GM23338 (cell line): ENCODE measurements at regions not wholly inside any gene's neighbourhood (a gene's known extent, or its start where the extent isn't known, plus 50 kb on each side); places are given as distances from the start of the nearest gene placed in this dataset.

ENCODE experiments used
- ATAC-seq: fragments of 200-7000 bp; cut with Tn5 transposase; 3 replicates; pipeline ENCODE4 v1.9.1; 2020
- DNase-seq: peaks from one replicate; pipeline ENCODE4 v3.0.0-alpha.2; 2015; ENCODE audit warnings: low spot score
- H2AFZ ChIP-seq: fragments of 200-600 bp; sonication (generic); 2 replicates; pipeline ENCODE4 v1.8.0; 2016; ENCODE audit warnings: antibody characterized with exemption, mild to moderate bottlenecking, moderate library complexity
- H3F3A ChIP-seq: fragments of 200-600 bp; sonication (generic); replicated peaks from 2 replicates; pipeline ENCODE4 v1.8.0; 2017; ENCODE audit warnings: antibody characterized with exemption, mixed run types, low read depth
- H3K27ac ChIP-seq: fragments of 200-600 bp; sonication (generic); 2 replicates; pipeline ENCODE4 v1.6.1; 2016; ENCODE audit warnings: low read depth
- H3K27me3 ChIP-seq: fragments of 200-600 bp; sonication (generic); 2 replicates; pipeline ENCODE4 v1.8.0; 2016; ENCODE audit warnings: mild to moderate bottlenecking, mixed run types, moderate library complexity; ENCODE audit not compliant: insufficient read depth
- H3K36me3 ChIP-seq: fragments of 200-600 bp; sonication (generic); 2 replicates; pipeline ENCODE4 v1.8.0; 2016; ENCODE audit warnings: mild to moderate bottlenecking; ENCODE audit not compliant: insufficient read depth
- H3K4me1 ChIP-seq: fragments of 200-600 bp; sonication (generic); 2 replicates; pipeline ENCODE4 v1.8.0; 2016; ENCODE audit warnings: mild to moderate bottlenecking, moderate library complexity; ENCODE audit not compliant: insufficient read depth
- H3K4me2 ChIP-seq: fragments of 200-600 bp; sonication (generic); 2 replicates; pipeline ENCODE4 v1.7.1; 2017; ENCODE audit warnings: mixed run types
- H3K4me3 ChIP-seq: fragments of 200-600 bp; sonication (generic); 2 replicates; pipeline ENCODE4 v1.6.1; 2016; ENCODE audit warnings: mixed run types
- H3K79me2 ChIP-seq: fragments of 200-600 bp; sonication (generic); replicated peaks from 2 replicates; pipeline ENCODE4 v1.8.0; 2017; ENCODE audit warnings: mild to moderate bottlenecking; ENCODE audit not compliant: insufficient read depth
- H3K9me2 ChIP-seq: fragments of 200-600 bp; sonication (generic); 2 replicates; pipeline ENCODE4 v1.8.0; 2017; ENCODE audit not compliant: insufficient read depth
- H4K20me1 ChIP-seq: fragments of 200-600 bp; sonication (generic); replicated peaks from 2 replicates; pipeline ENCODE4 v1.8.0; 2017; ENCODE audit warnings: mild to moderate bottlenecking; ENCODE audit not compliant: insufficient read depth
- H3K27ac Mint-ChIP-seq: 2 replicates; pipeline ENCODE4 v1.8.0; 2020; ENCODE audit warnings: inconsistent platforms, mild to moderate bottlenecking, moderate library complexity, mixed read lengths
- H3K27me3 Mint-ChIP-seq: 3 replicates; pipeline ENCODE4 v1.8.0; 2022; ENCODE audit warnings: low read depth, mild to moderate bottlenecking, moderate library complexity, mixed read lengths, inconsistent platforms; ENCODE audit not compliant: insufficient read depth, poor library complexity
- H3K36me3 Mint-ChIP-seq: 3 replicates; pipeline ENCODE4 v1.8.0; 2021; ENCODE audit warnings: low read depth, mild to moderate bottlenecking, inconsistent platforms, moderate library complexity, mixed read lengths
- H3K4me1 Mint-ChIP-seq: 3 replicates; pipeline ENCODE4 v1.8.0; 2020; ENCODE audit warnings: mild to moderate bottlenecking, inconsistent platforms, mixed read lengths
- H3K4me3 Mint-ChIP-seq: 3 replicates; pipeline ENCODE4 v1.8.0; 2021; ENCODE audit warnings: moderate library complexity, mild to moderate bottlenecking, inconsistent platforms, mixed read lengths
- H3K9me3 Mint-ChIP-seq: 3 replicates; pipeline ENCODE4 v1.8.0; 2020; ENCODE audit warnings: moderate library complexity, mild to moderate bottlenecking, inconsistent platforms, mixed read lengths
- CREB1 ChIP-seq: fragments of 250-450 bp; sonication (Bioruptor Pico); IDR thresholded peaks from 2 replicates; pipeline ENCODE4 v1.5.0; 2020; ENCODE audit warnings: low read depth, mild to moderate bottlenecking, moderate library complexity
- EZH2phosphoT487 ChIP-seq: fragments of 200-600 bp; sonication (generic); IDR thresholded peaks from one replicate; pipeline ENCODE4 v1.8.1; 2018; ENCODE audit warnings: antibody characterized with exemption; ENCODE audit not compliant: unreplicated experiment
- NANOG ChIP-seq: IDR thresholded peaks from 2 replicates; pipeline ENCODE4 v1.6.1; 2016; ENCODE audit warnings: antibody characterized with exemption, borderline replicate concordance
- POLR2AphosphoS5 ChIP-seq: IDR thresholded peaks from 2 replicates; pipeline ENCODE4 v1.6.1; 2016; ENCODE audit warnings: antibody characterized with exemption, low read depth
- STAT1 ChIP-seq: IDR thresholded peaks from one replicate; pipeline ENCODE4 v1.6.1; 2016; ENCODE audit warnings: antibody characterized with exemption; ENCODE audit not compliant: unreplicated experiment
- ZNF114 ChIP-seq: fragments of 250-450 bp; sonication (Bioruptor Pico); IDR thresholded peaks from 2 replicates; pipeline ENCODE4 v1.5.0; 2020; ENCODE audit warnings: mild to moderate bottlenecking, moderate library complexity
- ZNF331 ChIP-seq: fragments of 250-450 bp; sonication (Bioruptor Pico); IDR thresholded peaks from 2 replicates; pipeline ENCODE4 v1.5.0; 2020; ENCODE audit warnings: low read depth, mild to moderate bottlenecking, moderate library complexity
- TF ChIP-seq, protein P1 (sequence below): IDR thresholded peaks from 2 replicates; pipeline ENCODE4 v1.6.1; 2016; ENCODE audit warnings: antibody characterized with exemption
- TF ChIP-seq, protein P2 (sequence below): IDR thresholded peaks from one replicate; pipeline ENCODE4 v1.6.1; 2018; ENCODE audit warnings: antibody characterized with exemption; ENCODE audit not compliant: unreplicated experiment
- TF ChIP-seq, protein P3 (sequence below), 2 experiments: fragments of 200-600 bp in 1 of 2; sonication (generic) in 1 of 2; conservative IDR thresholded peaks; 2 replicates each; pipeline versions ENCODE4 v1.5.1 to v1.6.1; 2016 to 2017; ENCODE audit warnings: antibody characterized with exemption in 2 of 2, low read depth in 2 of 2, mild to moderate bottlenecking in 2 of 2, moderate library complexity in 1 of 2

DNA sequence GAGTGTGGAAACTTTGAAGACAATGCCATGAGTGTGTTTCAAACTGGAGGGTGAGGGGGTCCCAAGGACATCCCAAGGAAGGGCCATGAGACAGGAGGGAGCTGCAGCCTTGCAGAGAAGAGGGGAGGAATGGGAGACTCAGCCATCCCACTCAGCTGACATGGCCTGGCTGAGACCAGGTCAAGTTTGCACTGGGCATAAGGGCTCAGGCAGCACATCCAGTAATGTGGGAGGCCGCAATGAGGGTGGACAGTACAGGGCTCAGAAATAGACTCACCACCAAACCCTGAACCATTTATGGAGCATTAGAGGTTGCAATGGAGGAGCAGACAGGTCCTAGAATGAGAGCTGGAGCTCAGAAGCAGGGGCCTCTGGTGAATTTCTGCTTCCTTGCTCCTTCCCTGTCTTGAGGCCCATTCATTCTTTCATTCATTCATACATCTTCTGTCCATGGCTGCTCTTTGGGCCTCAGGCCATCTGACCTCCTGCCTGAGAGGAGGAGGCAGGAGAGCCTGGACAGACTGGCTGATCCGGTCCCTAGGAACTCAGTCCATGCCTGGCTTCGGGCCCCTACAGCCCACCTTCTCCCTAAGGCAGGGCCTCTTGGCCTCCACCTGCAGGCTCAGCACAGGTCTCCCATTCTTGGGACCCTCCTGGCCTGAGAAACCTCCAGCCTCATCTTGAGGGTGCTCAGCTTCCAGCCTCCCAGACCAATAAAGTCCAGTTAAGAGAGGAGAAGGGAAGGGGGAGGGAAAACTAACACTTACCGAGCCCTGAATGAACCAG, 70.5 kb upstream of the CDH5 start:
- no peak overlapping the region for H3K27ac Mint-ChIP-seq
- no peaks in the 10 kb centered on the region for H3K79me2 ChIP-seq
- DNase-seq (no peak), ATAC-seq (no peak)
- no peaks in the 10 kb centered on the region for H3K4me1 ChIP-seq
- no peak overlapping the region for H3K4me2 ChIP-seq
- no peak overlapping the region for H2AFZ ChIP-seq
- H3K9me3 Mint-ChIP-seq, result no peaks in the 10 kb centered on the region; the same call in 2 of the 3 replicates
- H3K27ac ChIP-seq, result no peak overlapping the region
- no peaks in the 10 kb centered on the region for H3K9me2 ChIP-seq
- no peaks in the 10 kb centered on the region for H3K36me3 ChIP-seq
- peaks cover 2% of the 10 kb centered on the region for H3K27me3 Mint-ChIP-seq
- H3K36me3 Mint-ChIP-seq, result no peaks in the 10 kb centered on the region
- H3K4me3 Mint-ChIP-seq, result no peak overlapping the region
- H3F3A ChIP-seq, result no peaks in the 10 kb centered on the region
- no peaks in the 10 kb centered on the region for H3K27me3 ChIP-seq
- no peak overlapping the region for H3K4me3 ChIP-seq
- H4K20me1 ChIP-seq, result no peaks in the 10 kb centered on the region
- H3K4me1 Mint-ChIP-seq, result no peaks in the 10 kb centered on the region
- TF ChIP-seq, protein P1, sequence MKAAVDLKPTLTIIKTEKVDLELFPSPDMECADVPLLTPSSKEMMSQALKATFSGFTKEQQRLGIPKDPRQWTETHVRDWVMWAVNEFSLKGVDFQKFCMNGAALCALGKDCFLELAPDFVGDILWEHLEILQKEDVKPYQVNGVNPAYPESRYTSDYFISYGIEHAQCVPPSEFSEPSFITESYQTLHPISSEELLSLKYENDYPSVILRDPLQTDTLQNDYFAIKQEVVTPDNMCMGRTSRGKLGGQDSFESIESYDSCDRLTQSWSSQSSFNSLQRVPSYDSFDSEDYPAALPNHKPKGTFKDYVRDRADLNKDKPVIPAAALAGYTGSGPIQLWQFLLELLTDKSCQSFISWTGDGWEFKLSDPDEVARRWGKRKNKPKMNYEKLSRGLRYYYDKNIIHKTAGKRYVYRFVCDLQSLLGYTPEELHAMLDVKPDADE, result no peak
- TF ChIP-seq POLR2AphosphoS5 (no peak), EZH2phosphoT487 (no peak)
- TF ChIP-seq, protein P2, sequence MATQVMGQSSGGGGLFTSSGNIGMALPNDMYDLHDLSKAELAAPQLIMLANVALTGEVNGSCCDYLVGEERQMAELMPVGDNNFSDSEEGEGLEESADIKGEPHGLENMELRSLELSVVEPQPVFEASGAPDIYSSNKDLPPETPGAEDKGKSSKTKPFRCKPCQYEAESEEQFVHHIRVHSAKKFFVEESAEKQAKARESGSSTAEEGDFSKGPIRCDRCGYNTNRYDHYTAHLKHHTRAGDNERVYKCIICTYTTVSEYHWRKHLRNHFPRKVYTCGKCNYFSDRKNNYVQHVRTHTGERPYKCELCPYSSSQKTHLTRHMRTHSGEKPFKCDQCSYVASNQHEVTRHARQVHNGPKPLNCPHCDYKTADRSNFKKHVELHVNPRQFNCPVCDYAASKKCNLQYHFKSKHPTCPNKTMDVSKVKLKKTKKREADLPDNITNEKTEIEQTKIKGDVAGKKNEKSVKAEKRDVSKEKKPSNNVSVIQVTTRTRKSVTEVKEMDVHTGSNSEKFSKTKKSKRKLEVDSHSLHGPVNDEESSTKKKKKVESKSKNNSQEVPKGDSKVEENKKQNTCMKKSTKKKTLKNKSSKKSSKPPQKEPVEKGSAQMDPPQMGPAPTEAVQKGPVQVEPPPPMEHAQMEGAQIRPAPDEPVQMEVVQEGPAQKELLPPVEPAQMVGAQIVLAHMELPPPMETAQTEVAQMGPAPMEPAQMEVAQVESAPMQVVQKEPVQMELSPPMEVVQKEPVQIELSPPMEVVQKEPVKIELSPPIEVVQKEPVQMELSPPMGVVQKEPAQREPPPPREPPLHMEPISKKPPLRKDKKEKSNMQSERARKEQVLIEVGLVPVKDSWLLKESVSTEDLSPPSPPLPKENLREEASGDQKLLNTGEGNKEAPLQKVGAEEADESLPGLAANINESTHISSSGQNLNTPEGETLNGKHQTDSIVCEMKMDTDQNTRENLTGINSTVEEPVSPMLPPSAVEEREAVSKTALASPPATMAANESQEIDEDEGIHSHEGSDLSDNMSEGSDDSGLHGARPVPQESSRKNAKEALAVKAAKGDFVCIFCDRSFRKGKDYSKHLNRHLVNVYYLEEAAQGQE, result no peak

GRCh38 chr16:66295213-66295612, 71.3 kb upstream of the CDH5 start:
- no peak for DNase-seq
- no peak overlapping the region for H3K27ac ChIP-seq
- no peak overlapping the region for H3K4me3 ChIP-seq
- no peaks in the 10 kb centered on the region; the same call in 2 of the 3 replicates for H3K9me3 Mint-ChIP-seq
- no peaks in the 10 kb centered on the region for H3K27me3 ChIP-seq
- H3K4me2 ChIP-seq, result no peak overlapping the region
- no peaks in the 10 kb centered on the region for H3K79me2 ChIP-seq
- H3F3A ChIP-seq, result no peaks in the 10 kb centered on the region
- H3K4me1 ChIP-seq, result no peaks in the 10 kb centered on the region
- no peak overlapping the region for H3K4me3 Mint-ChIP-seq
- H2AFZ ChIP-seq, result no peak overlapping the region
- no peaks in the 10 kb centered on the region for H3K36me3 ChIP-seq
- H4K20me1 ChIP-seq, result no peaks in the 10 kb centered on the region
- no peaks in the 10 kb centered on the region for H3K9me2 ChIP-seq
- no peak overlapping the region for H3K27ac Mint-ChIP-seq
- H3K36me3 Mint-ChIP-seq, result no peaks in the 10 kb centered on the region
- H3K27me3 Mint-ChIP-seq, result no peaks in the 10 kb centered on the region
- H3K4me1 Mint-ChIP-seq, result no peaks in the 10 kb centered on the region
- ATAC-seq, result no peak
- no peak for TF ChIP-seq EZH2phosphoT487
- TF ChIP-seq STAT1, result no peak
- no peak for TF ChIP-seq NANOG
- TF ChIP-seq CREB1, result no peak
- TF ChIP-seq POLR2AphosphoS5, result no peak
- no peak for TF ChIP-seq ZNF114 (CRISPR knock-in tag)
- TF ChIP-seq, protein P2, result no peak
- TF ChIP-seq, protein P3, sequence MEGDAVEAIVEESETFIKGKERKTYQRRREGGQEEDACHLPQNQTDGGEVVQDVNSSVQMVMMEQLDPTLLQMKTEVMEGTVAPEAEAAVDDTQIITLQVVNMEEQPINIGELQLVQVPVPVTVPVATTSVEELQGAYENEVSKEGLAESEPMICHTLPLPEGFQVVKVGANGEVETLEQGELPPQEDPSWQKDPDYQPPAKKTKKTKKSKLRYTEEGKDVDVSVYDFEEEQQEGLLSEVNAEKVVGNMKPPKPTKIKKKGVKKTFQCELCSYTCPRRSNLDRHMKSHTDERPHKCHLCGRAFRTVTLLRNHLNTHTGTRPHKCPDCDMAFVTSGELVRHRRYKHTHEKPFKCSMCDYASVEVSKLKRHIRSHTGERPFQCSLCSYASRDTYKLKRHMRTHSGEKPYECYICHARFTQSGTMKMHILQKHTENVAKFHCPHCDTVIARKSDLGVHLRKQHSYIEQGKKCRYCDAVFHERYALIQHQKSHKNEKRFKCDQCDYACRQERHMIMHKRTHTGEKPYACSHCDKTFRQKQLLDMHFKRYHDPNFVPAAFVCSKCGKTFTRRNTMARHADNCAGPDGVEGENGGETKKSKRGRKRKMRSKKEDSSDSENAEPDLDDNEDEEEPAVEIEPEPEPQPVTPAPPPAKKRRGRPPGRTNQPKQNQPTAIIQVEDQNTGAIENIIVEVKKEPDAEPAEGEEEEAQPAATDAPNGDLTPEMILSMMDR (conservative IDR thresholded peaks at IDR 0.05; ENCODE audit: low read depth in 2 of 2), result no peak
- TF ChIP-seq, protein P1, result no peak
- no peak for TF ChIP-seq ZNF331
